Spleen (tissue), 11 donors: ENCODE measurements at regions not wholly inside any gene's neighbourhood (a gene's known extent, or its start where the extent isn't known, plus 50 kb on each side); places are given as distances from the start of the nearest gene placed in this dataset.

Experiments
- DNase-seq: peaks from one replicate; pipeline ENCODE4 v3.0.0-alpha.2; 2020
- H3K27ac ChIP-seq, 8 donors: fragments of 200-600 bp; sonication (generic) in 7 of 8; 1 replicate in 4 of 8; 2 replicates in 4 of 8; pipeline versions ENCODE4 v1.5.0 to v1.8.0; 2016 to 2021; ENCODE audit warnings: inconsistent platforms in 4 of 8, mild to moderate bottlenecking in 4 of 8, moderate library complexity in 1 of 8
- H3K27me3 ChIP-seq, 7 donors: fragments of 200-600 bp; sonication (generic) in 6 of 7; replicated peaks in 1 of 7; 1 replicate in 4 of 7; 2 replicates in 3 of 7; pipeline versions ENCODE4 v1.5.0 to v1.8.0; 2016 to 2021; ENCODE audit warnings: inconsistent platforms in 3 of 7, mild to moderate bottlenecking in 1 of 7
- H3K36me3 ChIP-seq, 6 donors: fragments of 200-600 bp; sonication (generic) in 5 of 6; 1 replicate in 4 of 6; 2 replicates in 2 of 6; pipeline versions ENCODE4 v1.5.0 to v1.8.0; 2016 to 2021; ENCODE audit warnings: inconsistent platforms in 2 of 6
- H3K4me1 ChIP-seq, 6 donors: fragments of 200-600 bp; sonication (generic) in 5 of 6; 1 replicate in 3 of 6; 2 replicates in 3 of 6; pipeline versions ENCODE4 v1.5.0 to v1.8.0; 2016 to 2021; ENCODE audit warnings: inconsistent platforms in 3 of 6
- H3K4me3 ChIP-seq, 8 donors: fragments of 200-600 bp; sonication (generic) in 7 of 8; 1 replicate in 4 of 8; 2 replicates in 4 of 8; pipeline versions ENCODE4 v1.5.0 to v1.8.0; 2016 to 2021; ENCODE audit warnings: inconsistent platforms in 4 of 8, mild to moderate bottlenecking in 4 of 8, moderate library complexity in 2 of 8
- H3K9me3 ChIP-seq, 8 donors: fragments of 200-600 bp; sonication (generic) in 7 of 8; 1 replicate in 4 of 8; 2 replicates in 4 of 8; pipeline versions ENCODE4 v1.5.0 to v1.8.0; 2016 to 2021; ENCODE audit warnings: inconsistent platforms in 4 of 8
- POLR2A ChIP-seq, 3 donors: fragments of 450-650 bp; IDR thresholded peaks; one replicate each; pipeline ENCODE4 v1.5.1; 2017; ENCODE audit warnings: antibody characterized with exemption in 3 of 3, mild to moderate bottlenecking in 1 of 3
- POLR2AphosphoS5 ChIP-seq, 3 donors: sonication (generic); formaldehyde crosslinking; IDR thresholded peaks; one replicate each; pipeline ENCODE4 v1.5.1; 2017; ENCODE audit warnings: antibody characterized with exemption in 3 of 3
- WGBS, 5 donors: extraction: QIAGEN DNeasy Blood & Tissue Kit in 3 of 5; methylation state at CpG; one replicate each; pipeline versions ENCODE4 v1.1.5 to v1.1.7; 2013 to 2018; 5-methylcytosine and 5-hydroxymethylcytosine counted together
- intact Hi-C: fragments of 100-400 bp; cut with DNase I; formaldehyde crosslinking; loops from one replicate; pipeline ENCODE4 v1.15.0; 2023; ENCODE audit warnings: low total_unique reads
- TF ChIP-seq, protein P1 (sequence below), 11 experiments: fragments of 200-600 bp in 7 of 11; fragments of 450-650 bp in 4 of 11; sonication (generic) in 4 of 11; IDR thresholded peaks in 8 of 11; conservative IDR thresholded peaks in 3 of 11; 1 replicate in 7 of 11; 2 replicates in 4 of 11; pipeline versions ENCODE4 v1.4.0 to v1.8.0; 2016 to 2021; ENCODE audit warnings: antibody characterized with exemption in 11 of 11, inconsistent platforms in 4 of 11, mild to moderate bottlenecking in 1 of 11
- donor health status: healthy with polysubstance abuse.
- donor health status: DM: no; HTN: no; CAD: no; lungs with moderate emphysema.
- donor health status: DM: no; HTN: no; CAD: no.
- donor health status: Bipolar disorder and iron deficiency.
- donor health status: healthy.
- donor health status: DM: no; HTN: no; CAD: no.
- donor health status: DM: yes; HTN: yes; CAD: no.

GRCh38 chr1:173377266-173377665, 99.9 kb upstream of the PRDX6 start:
- intact Hi-C loops, result no loop called here
- 93 to 96% (median 94%) methylated on average over 13 of the region's 13 CpGs for WGBS, 5 donors

GRCh38 chr1:173383351-173383750, 93.8 kb upstream of the PRDX6 start:
- no peak overlapping the region for H3K4me3 ChIP-seq
- no peak for DNase-seq
- no peaks in the 10 kb centered on the region for H3K9me3 ChIP-seq
- intact Hi-C loops, result no loop called here
- H3K36me3 ChIP-seq, result no peaks in the 10 kb centered on the region
- no peak overlapping the region for H3K27ac ChIP-seq
- WGBS, 5 donors, result 90 to 100% (median 97%) methylated on average over 1 of the region's 1 CpG
- no peaks in the 10 kb centered on the region for H3K4me1 ChIP-seq
- no peaks in the 10 kb centered on the region for H3K27me3 ChIP-seq
- TF ChIP-seq, protein P1, sequence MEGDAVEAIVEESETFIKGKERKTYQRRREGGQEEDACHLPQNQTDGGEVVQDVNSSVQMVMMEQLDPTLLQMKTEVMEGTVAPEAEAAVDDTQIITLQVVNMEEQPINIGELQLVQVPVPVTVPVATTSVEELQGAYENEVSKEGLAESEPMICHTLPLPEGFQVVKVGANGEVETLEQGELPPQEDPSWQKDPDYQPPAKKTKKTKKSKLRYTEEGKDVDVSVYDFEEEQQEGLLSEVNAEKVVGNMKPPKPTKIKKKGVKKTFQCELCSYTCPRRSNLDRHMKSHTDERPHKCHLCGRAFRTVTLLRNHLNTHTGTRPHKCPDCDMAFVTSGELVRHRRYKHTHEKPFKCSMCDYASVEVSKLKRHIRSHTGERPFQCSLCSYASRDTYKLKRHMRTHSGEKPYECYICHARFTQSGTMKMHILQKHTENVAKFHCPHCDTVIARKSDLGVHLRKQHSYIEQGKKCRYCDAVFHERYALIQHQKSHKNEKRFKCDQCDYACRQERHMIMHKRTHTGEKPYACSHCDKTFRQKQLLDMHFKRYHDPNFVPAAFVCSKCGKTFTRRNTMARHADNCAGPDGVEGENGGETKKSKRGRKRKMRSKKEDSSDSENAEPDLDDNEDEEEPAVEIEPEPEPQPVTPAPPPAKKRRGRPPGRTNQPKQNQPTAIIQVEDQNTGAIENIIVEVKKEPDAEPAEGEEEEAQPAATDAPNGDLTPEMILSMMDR (IDR thresholded peaks at IDR 0.05 in 8 of 11, conservative IDR thresholded peaks at IDR 0.05 in 3 of 11), result no peak
- TF ChIP-seq POLR2A (IDR thresholded peaks at IDR 0.05) (no peak), POLR2AphosphoS5 (IDR thresholded peaks at IDR 0.05) (no peak)

More at GRCh38 chr1:173377266-173377665, 99.9 kb upstream of the PRDX6 start:
- Histone ChIP-seq H3K4me3 (no peak overlapping the region), H3K27ac (no peak overlapping the region), H3K36me3 (no peaks in the 10 kb centered on the region), H3K27me3 (no peaks in the 10 kb centered on the region), H3K4me1 (no peaks in the 10 kb centered on the region), H3K9me3 (peaks cover 0 to 18% (median 13%) of the 10 kb centered on the region in 8 donors)
- TF ChIP-seq POLR2AphosphoS5 (IDR thresholded peaks at IDR 0.05) (no peak), POLR2A (IDR thresholded peaks at IDR 0.05) (no peak)
- TF ChIP-seq, protein P1 (IDR thresholded peaks at IDR 0.05 in 8 of 11, conservative IDR thresholded peaks at IDR 0.05 in 3 of 11), result no peak
- DNase-seq, result no peak

GRCh38 chr1:173388352-173388751, 88.8 kb upstream of the PRDX6 start:
- 93 to 100% (median 97%) methylated on average over 1 of the region's 1 CpG for WGBS, 5 donors
- Histone ChIP-seq H3K27me3 (no peaks in the 10 kb centered on the region), H3K4me3 (no peak overlapping the region), H3K27ac (no peak overlapping the region), H3K36me3 (no peaks in the 10 kb centered on the region), H3K9me3 (no peaks in the 10 kb centered on the region), H3K4me1 (no peaks in the 10 kb centered on the region)
- intact Hi-C loops, result no loop called here
- TF ChIP-seq, protein P1 (IDR thresholded peaks at IDR 0.05 in 8 of 11, conservative IDR thresholded peaks at IDR 0.05 in 3 of 11), result no peak
- no peak for TF ChIP-seq POLR2AphosphoS5 (IDR thresholded peaks at IDR 0.05)
- TF ChIP-seq POLR2A (IDR thresholded peaks at IDR 0.05), result no peak
- no peak for DNase-seq

DNA sequence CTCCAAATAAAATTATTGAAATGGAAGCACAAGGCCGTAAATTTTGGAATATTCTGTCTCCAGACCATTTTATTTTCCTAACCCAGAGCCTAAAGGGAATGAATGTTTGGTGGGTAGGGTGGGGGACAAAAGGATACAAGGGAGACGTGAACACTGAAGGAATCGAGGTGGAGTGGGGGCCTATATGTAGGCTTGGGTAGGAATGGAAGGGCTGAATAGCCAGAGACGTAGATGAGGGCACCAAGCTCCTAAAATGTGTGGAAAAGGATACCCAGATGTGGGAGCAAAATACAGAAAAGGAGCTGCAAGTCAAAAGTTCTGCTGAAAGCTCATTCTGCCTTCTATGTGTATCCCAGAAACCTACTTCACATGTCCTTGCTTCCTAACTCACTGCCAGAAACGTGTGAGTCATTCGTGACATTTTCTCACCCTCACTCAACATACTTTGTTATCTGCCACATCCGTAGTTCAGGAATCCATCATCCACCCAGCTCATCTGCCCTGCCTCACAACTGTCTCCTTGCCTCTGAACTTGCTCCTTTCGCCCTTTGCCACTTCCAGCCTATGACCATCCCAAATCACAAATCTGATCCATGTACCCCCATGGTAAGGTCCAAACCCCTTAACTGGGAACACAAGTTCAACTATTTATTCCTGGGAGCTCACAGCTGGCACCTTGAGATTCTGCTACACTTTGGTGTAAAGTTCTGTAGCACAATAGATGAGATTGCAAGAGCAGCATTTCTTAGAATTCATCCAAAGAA, 84.1 kb upstream of the PRDX6 start:
- H3K36me3 ChIP-seq, result no peaks in the 10 kb centered on the region
- intact Hi-C loops, result no loop called here
- no peak for DNase-seq
- TF ChIP-seq, protein P1 (IDR thresholded peaks at IDR 0.05 in 8 of 11, conservative IDR thresholded peaks at IDR 0.05 in 3 of 11), result no peak
- no peak for TF ChIP-seq POLR2A (IDR thresholded peaks at IDR 0.05)
- TF ChIP-seq POLR2AphosphoS5 (IDR thresholded peaks at IDR 0.05), result no peak
- H3K4me1 ChIP-seq, result no peaks in the 10 kb centered on the region
- H3K9me3 ChIP-seq, result no peaks in the 10 kb centered on the region
- 78 to 91% (median 88%) methylated on average over 8 of the region's 8 CpGs for WGBS, 5 donors
- H3K4me3 ChIP-seq, result no peak overlapping the region
- H3K27ac ChIP-seq, result no peak overlapping the region
- no peaks in the 10 kb centered on the region for H3K27me3 ChIP-seq
